ENCODE measurements at regions not wholly inside any gene's neighbourhood (a gene's known extent, or its start where the extent isn't known, plus 50 kb on each side); places are given as distances from the start of the nearest gene placed in this dataset.

GRCh38 chr5:12586406-12586805 lies 682.2 kb upstream of the CTNND2 start:
- Histone ChIP-seq H2BK15ac (ENCODE audit: low read length) (no peak overlapping the region), H4K8ac (ENCODE audit: extremely low read depth, insufficient read depth, low read length) (no peak overlapping the region), H3K27ac (ENCODE audit: low read depth, low read length) (no peak overlapping the region), H3K36me3 (ENCODE audit: control insufficient read depth in 2 of 4, insufficient read depth in 4 of 4, low read length in 3 of 4) (no peaks in the 10 kb centered on the region), H3K56ac (replicated peaks; ENCODE audit: insufficient read length, low read depth, low read length) (no peak overlapping the region), H3K9me3 (ENCODE audit: insufficient read depth in 2 of 2, low read depth in 1 of 2, low read length in 1 of 2) (no peaks in the 10 kb centered on the region; a peak in 1 of 4 replicates), H3K23ac (ENCODE audit: insufficient read length) (no peak overlapping the region), H3K27me3 (replicated peaks in 1 of 4; ENCODE audit: control insufficient read depth in 3 of 4, extremely low read depth in 1 of 4, insufficient read depth in 3 of 4, low read length in 3 of 4) (no peaks in the 10 kb centered on the region), H3K4ac (replicated peaks; ENCODE audit: insufficient read length, low read depth, low read length) (no peak overlapping the region), H4K20me1 (replicated peaks in 1 of 2; ENCODE audit: control insufficient read depth in 1 of 2, insufficient read depth in 2 of 2, low read length in 2 of 2) (no peaks in the 10 kb centered on the region), H3K4me2 (ENCODE audit: insufficient read depth in 1 of 2, low read depth in 2 of 2, low read length in 2 of 2) (no peak overlapping the region), H4K91ac (replicated peaks; ENCODE audit: insufficient read length, low read length) (no peak overlapping the region), H3K18ac (ENCODE audit: extremely low read depth, low read length) (no peak overlapping the region), H3K79me1 (ENCODE audit: low read depth, low read length) (no peaks in the 10 kb centered on the region), H2BK5ac (ENCODE audit: low read depth, low read length) (no peak overlapping the region), H2AFZ (ENCODE audit: low read length) (no peak overlapping the region), H3K14ac (ENCODE audit: insufficient read length) (no peak overlapping the region), H3K9ac (replicated peaks in 1 of 4; ENCODE audit: extremely low read depth in 1 of 4, low read depth in 3 of 4, low read length in 3 of 4) (no peak overlapping the region), H3K23me2 (ENCODE audit: low read depth, low read length) (no peaks in the 10 kb centered on the region), H3K4me1 (replicated peaks in 1 of 4; ENCODE audit: control insufficient read depth in 3 of 4, insufficient read depth in 4 of 4, low read length in 3 of 4) (no peaks in the 10 kb centered on the region), H3K4me3 (ENCODE audit: extremely low read depth in 1 of 4, insufficient read depth in 2 of 4, low read depth in 3 of 4, low read length in 4 of 4) (no peak overlapping the region), H2BK120ac (replicated peaks; ENCODE audit: low read depth, low read length) (no peak overlapping the region), H2BK12ac (ENCODE audit: low read depth, low read length) (no peak overlapping the region), H4K5ac (ENCODE audit: insufficient read length, low read depth, low read length) (no peak overlapping the region), H2AK5ac (ENCODE audit: low read depth, low read length) (no peak overlapping the region), H2BK20ac (ENCODE audit: low read length) (no peak overlapping the region), H3K79me2 (ENCODE audit: control insufficient read depth in 1 of 2, insufficient read depth in 2 of 2, low read length in 2 of 2) (no peaks in the 10 kb centered on the region)
- no peak for TF ChIP-seq POLR2A (IDR thresholded peaks at IDR 0.05; ENCODE audit: control extremely low read depth in 1 of 2, low read depth in 2 of 2, low read length in 2 of 2)
- no peak for TF ChIP-seq MAFK (IDR thresholded peaks at IDR 0.05; ENCODE audit: low read depth, low read length)
- TF ChIP-seq KDM5A (IDR thresholded peaks at IDR 0.05; ENCODE audit: low read length): no peak
- no peak for TF ChIP-seq EZH2 (IDR thresholded peaks at IDR 0.05; ENCODE audit: low read depth, low read length, severe bottlenecking)
- TF ChIP-seq TEAD4 (IDR thresholded peaks at IDR 0.05; ENCODE audit: low read depth, low read length): no peak
- TF ChIP-seq TAF1 (IDR thresholded peaks at IDR 0.05; ENCODE audit: low read depth, low read length): no peak
- no peak for TF ChIP-seq BACH1 (IDR thresholded peaks at IDR 0.05; ENCODE audit: low read length)
- TF ChIP-seq SRF (IDR thresholded peaks at IDR 0.05; ENCODE audit: low read depth, low read length): no peak
- no peak for TF ChIP-seq YY1 (IDR thresholded peaks at IDR 0.05; ENCODE audit: low read depth, low read length)
- no peak for TF ChIP-seq USF2 (IDR thresholded peaks at IDR 0.05; ENCODE audit: low read length)
- TF ChIP-seq SP2 (IDR thresholded peaks at IDR 0.05; ENCODE audit: low read length): no peak
- DNase-seq (ENCODE audit: low read depth in 1 of 2, low spot score in 2 of 2): no peak
- POLR2A ChIA-PET (ENCODE audit: partially characterized antibody): no interaction called here
- CTCF ChIA-PET (ENCODE audit: partially characterized antibody): interaction anchor here (1.0 kb wide), 1 partner anchor 209 kb away, joined by 3 read pairs; no protein-coding TSS in a partner anchor
- FAIRE-seq: peak; percentile 32

Measured in H1 (cell line).